Suprapubic skin (tissue), 4 donors: ENCODE measurements at regions not wholly inside any gene's neighbourhood (a gene's known extent, or its start where the extent isn't known, plus 50 kb on each side); places are given as distances from the start of the nearest gene placed in this dataset.

Source experiments
- DNase-seq, 2 donors: peaks; one replicate each; pipeline ENCODE4 v3.0.0-alpha.2; 2019; ENCODE audit warnings: low spot score in 2 of 2
- H3K27ac ChIP-seq: fragments of 200-600 bp; sonication (generic); one replicate; pipeline ENCODE4 v1.5.1; 2019
- H3K27me3 ChIP-seq: fragments of 200-600 bp; sonication (generic); one replicate; pipeline ENCODE4 v1.5.1; 2019
- H3K36me3 ChIP-seq: fragments of 200-600 bp; sonication (generic); one replicate; pipeline ENCODE4 v1.5.1; 2019
- H3K4me1 ChIP-seq: fragments of 200-600 bp; sonication (generic); one replicate; pipeline ENCODE4 v1.5.1; 2019
- H3K4me3 ChIP-seq: fragments of 200-600 bp; sonication (generic); one replicate; pipeline ENCODE4 v1.5.1; 2019; ENCODE audit warnings: mild to moderate bottlenecking
- H3K9me3 ChIP-seq: fragments of 200-600 bp; sonication (generic); one replicate; pipeline ENCODE4 v1.5.1; 2019
- EP300 ChIP-seq: sonication (generic); formaldehyde crosslinking; IDR thresholded peaks from one replicate; pipeline ENCODE4 v1.6.1; 2017; ENCODE audit warnings: antibody characterized with exemption
- POLR2A ChIP-seq, 2 donors: fragments of 450-650 bp; IDR thresholded peaks; one replicate each; pipeline ENCODE4 v1.6.1; 2017; ENCODE audit warnings: antibody characterized with exemption in 2 of 2, mild to moderate bottlenecking in 2 of 2, moderate library complexity in 2 of 2
- POLR2AphosphoS5 ChIP-seq, 3 donors: sonication (generic); formaldehyde crosslinking; IDR thresholded peaks; one replicate each; pipeline ENCODE4 v1.6.1; 2017; ENCODE audit warnings: antibody characterized with exemption in 3 of 3
- WGBS: methylation state at CpG from one replicate; pipeline ENCODE4 v1.1.5; 2018; 5-methylcytosine and 5-hydroxymethylcytosine counted together
- TF ChIP-seq, protein P1 (sequence below), 2 donors: fragments of 200-600 bp in 1 of 2; fragments of 450-650 bp in 1 of 2; sonication (generic) in 1 of 2; IDR thresholded peaks; one replicate each; pipeline ENCODE4 v1.5.1; 2016 to 2019; ENCODE audit warnings: antibody characterized with exemption in 2 of 2, mild to moderate bottlenecking in 1 of 2, moderate library complexity in 1 of 2

GRCh38 chr4:141290771-141291170 is 70.1 kb downstream of the ZNF330 start:
- no peaks in the 10 kb centered on the region for H3K36me3 ChIP-seq
- no peak for DNase-seq
- H3K4me3 ChIP-seq = no peak overlapping the region
- H3K27me3 ChIP-seq = no peaks in the 10 kb centered on the region
- TF ChIP-seq POLR2AphosphoS5 (IDR thresholded peaks at IDR 0.05) = no peak
- TF ChIP-seq EP300 = no peak
- TF ChIP-seq, protein P1, sequence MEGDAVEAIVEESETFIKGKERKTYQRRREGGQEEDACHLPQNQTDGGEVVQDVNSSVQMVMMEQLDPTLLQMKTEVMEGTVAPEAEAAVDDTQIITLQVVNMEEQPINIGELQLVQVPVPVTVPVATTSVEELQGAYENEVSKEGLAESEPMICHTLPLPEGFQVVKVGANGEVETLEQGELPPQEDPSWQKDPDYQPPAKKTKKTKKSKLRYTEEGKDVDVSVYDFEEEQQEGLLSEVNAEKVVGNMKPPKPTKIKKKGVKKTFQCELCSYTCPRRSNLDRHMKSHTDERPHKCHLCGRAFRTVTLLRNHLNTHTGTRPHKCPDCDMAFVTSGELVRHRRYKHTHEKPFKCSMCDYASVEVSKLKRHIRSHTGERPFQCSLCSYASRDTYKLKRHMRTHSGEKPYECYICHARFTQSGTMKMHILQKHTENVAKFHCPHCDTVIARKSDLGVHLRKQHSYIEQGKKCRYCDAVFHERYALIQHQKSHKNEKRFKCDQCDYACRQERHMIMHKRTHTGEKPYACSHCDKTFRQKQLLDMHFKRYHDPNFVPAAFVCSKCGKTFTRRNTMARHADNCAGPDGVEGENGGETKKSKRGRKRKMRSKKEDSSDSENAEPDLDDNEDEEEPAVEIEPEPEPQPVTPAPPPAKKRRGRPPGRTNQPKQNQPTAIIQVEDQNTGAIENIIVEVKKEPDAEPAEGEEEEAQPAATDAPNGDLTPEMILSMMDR (IDR thresholded peaks at IDR 0.05) = no peak
- no peak for TF ChIP-seq POLR2A (IDR thresholded peaks at IDR 0.05)
- no peak overlapping the region for H3K27ac ChIP-seq
- H3K9me3 ChIP-seq = peaks cover 12% of the 10 kb centered on the region
- H3K4me1 ChIP-seq = no peaks in the 10 kb centered on the region

- Histone ChIP-seq H3K36me3 (no peaks in the 10 kb centered on the region), H3K27ac (no peak overlapping the region), H3K27me3 (no peaks in the 10 kb centered on the region), H3K4me3 (no peak overlapping the region), H3K9me3 (peaks cover 12% of the 10 kb centered on the region), H3K4me1 (no peaks in the 10 kb centered on the region)
- DNase-seq = no peak
- TF ChIP-seq, protein P1 (IDR thresholded peaks at IDR 0.05) = no peak
- TF ChIP-seq EP300 (no peak), POLR2AphosphoS5 (IDR thresholded peaks at IDR 0.05) (no peak), POLR2A (IDR thresholded peaks at IDR 0.05) (no peak)
- WGBS = 74% methylated on average over 2 of the region's 2 CpGs
Observed at GRCh38 chr4:141294306-141294705, 73.6 kb downstream of the ZNF330 start.

DNA sequence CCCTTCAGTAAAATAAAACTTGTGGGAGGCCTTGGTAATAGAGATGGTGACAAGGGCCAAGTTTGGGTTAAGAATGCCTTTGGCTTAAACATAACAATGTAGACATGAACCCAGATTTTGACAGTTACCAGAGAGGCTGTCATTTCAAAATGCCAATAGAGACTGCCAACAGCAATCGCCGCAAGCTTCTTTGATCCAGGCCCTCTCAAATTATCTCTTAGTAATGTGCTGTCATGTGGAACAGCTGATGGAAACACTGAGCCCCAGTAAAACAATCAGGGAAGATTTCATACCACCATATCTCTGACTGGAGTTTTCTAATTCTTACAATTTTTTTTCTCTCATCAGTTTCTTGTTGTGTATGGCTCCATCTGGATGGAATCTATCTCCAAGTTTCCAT is 80.5 kb downstream of the ZNF330 start:
- no peaks in the 10 kb centered on the region for H3K36me3 ChIP-seq
- H3K9me3 ChIP-seq = no peaks in the 10 kb centered on the region
- no peak for TF ChIP-seq EP300
- TF ChIP-seq POLR2A (IDR thresholded peaks at IDR 0.05) = no peak
- TF ChIP-seq POLR2AphosphoS5 (IDR thresholded peaks at IDR 0.05) = no peak
- TF ChIP-seq, protein P1 (IDR thresholded peaks at IDR 0.05) = no peak
- no peak overlapping the region for H3K27ac ChIP-seq
- DNase-seq = no peak
- H3K27me3 ChIP-seq = no peaks in the 10 kb centered on the region
- H3K4me3 ChIP-seq = no peak overlapping the region
- 54% methylated on average over 2 of the region's 2 CpGs for WGBS
- H3K4me1 ChIP-seq = no peaks in the 10 kb centered on the region

- DNase-seq = no peak
- no peak overlapping the region for H3K27ac ChIP-seq
- WGBS = 78% methylated on average over 1 of the region's 1 CpG
- H3K9me3 ChIP-seq = no peaks in the 10 kb centered on the region
- no peaks in the 10 kb centered on the region for H3K36me3 ChIP-seq
- no peaks in the 10 kb centered on the region for H3K4me1 ChIP-seq
- TF ChIP-seq POLR2AphosphoS5 (IDR thresholded peaks at IDR 0.05) = no peak
- TF ChIP-seq POLR2A (IDR thresholded peaks at IDR 0.05) = no peak
- TF ChIP-seq, protein P1 (IDR thresholded peaks at IDR 0.05) = no peak
- TF ChIP-seq EP300 = no peak
- no peaks in the 10 kb centered on the region for H3K27me3 ChIP-seq
- H3K4me3 ChIP-seq = no peak overlapping the region
Observed at GRCh38 chr4:141302924-141303323, 82.2 kb downstream of the ZNF330 start.

DNA sequence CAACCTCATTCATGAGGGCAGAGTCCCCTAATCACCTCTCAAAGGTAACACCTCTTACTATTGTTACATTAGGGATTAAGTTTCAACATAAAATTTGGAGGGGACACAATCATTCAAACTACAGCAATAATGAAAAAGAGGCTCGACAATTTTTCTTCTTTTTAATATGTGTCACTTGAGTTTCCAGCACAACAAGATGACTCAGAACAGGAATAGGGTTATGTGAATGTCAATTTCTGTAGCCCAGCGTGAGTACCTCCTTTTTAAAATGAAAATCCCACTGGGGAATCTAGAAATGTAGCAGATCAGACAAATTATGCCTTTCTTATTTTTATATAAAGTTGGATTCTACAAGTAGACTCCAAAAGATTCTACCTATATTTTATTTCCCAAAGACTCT is 83.7 kb downstream of the ZNF330 start:
- Histone ChIP-seq H3K4me3 (no peak overlapping the region), H3K27ac (no peak overlapping the region), H3K9me3 (no peaks in the 10 kb centered on the region), H3K27me3 (no peaks in the 10 kb centered on the region), H3K4me1 (no peaks in the 10 kb centered on the region), H3K36me3 (no peaks in the 10 kb centered on the region)
- TF ChIP-seq EP300 (no peak), POLR2AphosphoS5 (IDR thresholded peaks at IDR 0.05) (no peak), POLR2A (IDR thresholded peaks at IDR 0.05) (no peak)
- TF ChIP-seq, protein P1 (IDR thresholded peaks at IDR 0.05) = no peak
- no peak for DNase-seq
- WGBS = 83% methylated on average over 2 of the region's 2 CpGs
